C4-2B (cell line): ENCODE measurements at regions not wholly inside any gene's neighbourhood (a gene's known extent, or its start where the extent isn't known, plus 50 kb on each side); places are given as distances from the start of the nearest gene placed in this dataset.

Experiments
- ZFX ChIP-seq: fragments of 450-650 bp; IDR thresholded peaks from 2 replicates; pipeline ENCODE4 v1.6.1; 2017
- TF ChIP-seq, protein P1 (sequence below): fragments of 450-650 bp; conservative IDR thresholded peaks from 2 replicates; pipeline ENCODE4 v1.5.1; 2017; ENCODE audit warnings: mild to moderate bottlenecking

DNA sequence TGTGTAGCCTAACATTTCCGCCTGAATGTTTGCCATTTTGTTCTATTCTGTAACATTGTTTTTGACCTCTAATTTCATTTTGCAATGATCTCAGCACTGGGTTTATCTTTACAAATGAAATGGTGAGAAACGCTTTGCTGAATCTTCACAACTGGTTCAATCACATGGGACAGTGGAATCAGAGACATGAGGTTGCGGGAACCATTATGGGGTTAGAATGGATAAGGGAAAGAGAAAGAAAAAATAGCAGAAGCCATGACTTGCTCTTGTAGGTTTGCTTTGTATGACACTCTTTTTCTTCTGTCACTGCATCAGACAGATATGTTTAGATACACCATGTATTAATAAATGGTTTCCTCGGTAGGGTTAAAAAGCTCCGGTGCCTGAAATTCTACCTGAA lies 114.3 kb upstream of the PELI1 start:
- TF ChIP-seq, protein P1, sequence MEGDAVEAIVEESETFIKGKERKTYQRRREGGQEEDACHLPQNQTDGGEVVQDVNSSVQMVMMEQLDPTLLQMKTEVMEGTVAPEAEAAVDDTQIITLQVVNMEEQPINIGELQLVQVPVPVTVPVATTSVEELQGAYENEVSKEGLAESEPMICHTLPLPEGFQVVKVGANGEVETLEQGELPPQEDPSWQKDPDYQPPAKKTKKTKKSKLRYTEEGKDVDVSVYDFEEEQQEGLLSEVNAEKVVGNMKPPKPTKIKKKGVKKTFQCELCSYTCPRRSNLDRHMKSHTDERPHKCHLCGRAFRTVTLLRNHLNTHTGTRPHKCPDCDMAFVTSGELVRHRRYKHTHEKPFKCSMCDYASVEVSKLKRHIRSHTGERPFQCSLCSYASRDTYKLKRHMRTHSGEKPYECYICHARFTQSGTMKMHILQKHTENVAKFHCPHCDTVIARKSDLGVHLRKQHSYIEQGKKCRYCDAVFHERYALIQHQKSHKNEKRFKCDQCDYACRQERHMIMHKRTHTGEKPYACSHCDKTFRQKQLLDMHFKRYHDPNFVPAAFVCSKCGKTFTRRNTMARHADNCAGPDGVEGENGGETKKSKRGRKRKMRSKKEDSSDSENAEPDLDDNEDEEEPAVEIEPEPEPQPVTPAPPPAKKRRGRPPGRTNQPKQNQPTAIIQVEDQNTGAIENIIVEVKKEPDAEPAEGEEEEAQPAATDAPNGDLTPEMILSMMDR = no peak
- TF ChIP-seq ZFX = no peak
